Neutrophil (primary cell): ENCODE measurements at regions not wholly inside any gene's neighbourhood (a gene's known extent, or its start where the extent isn't known, plus 50 kb on each side); places are given as distances from the start of the nearest gene placed in this dataset.

Experiments
- H3K27ac ChIP-seq: fragments of 200-600 bp; sonication (generic); 2 replicates; pipeline ENCODE4 v1.5.1; 2016; ENCODE audit warnings: mild to moderate bottlenecking, moderate library complexity
- H3K27me3 ChIP-seq: fragments of 200-600 bp; sonication (generic); 2 replicates; pipeline ENCODE4 v1.6.0; 2016; ENCODE audit warnings: mild to moderate bottlenecking
- H3K36me3 ChIP-seq: fragments of 200-600 bp; sonication (generic); 2 replicates; pipeline ENCODE4 v1.5.1; 2017
- H3K4me1 ChIP-seq, 2 experiments: fragments of 200-600 bp in 1 of 2; sonication (generic) in 1 of 2; 1 replicate in 1 of 2; 2 replicates in 1 of 2; pipeline versions ENCODE4 v1.5.1 to v1.6.1; 2013 to 2016; ENCODE audit warnings: low read depth in 1 of 2, low read length in 1 of 2, mild to moderate bottlenecking in 1 of 2, moderate library complexity in 1 of 2; ENCODE audit not compliant: control insufficient read depth in 1 of 2, insufficient read depth in 1 of 2
- H3K4me3 ChIP-seq, 2 experiments: fragments of 200-600 bp in 1 of 2; sonication (generic) in 1 of 2; 1 replicate in 1 of 2; 2 replicates in 1 of 2; pipeline ENCODE4 v1.5.1; 2013 to 2016; ENCODE audit warnings: low read depth in 1 of 2, low read length in 1 of 2, mild to moderate bottlenecking in 1 of 2, moderate library complexity in 1 of 2
- H3K9me3 ChIP-seq: fragments of 200-600 bp; sonication (generic); 2 replicates; pipeline ENCODE4 v1.5.1; 2016
- CTCF ChIP-seq: fragments of 200-600 bp; sonication (generic); IDR thresholded peaks from 2 replicates; pipeline ENCODE4 v1.5.1; 2016; ENCODE audit warnings: antibody characterized with exemption

GRCh38 chr10:57362811-57363210 is 904.9 kb downstream of the IPMK start:
- Histone ChIP-seq H3K4me3 (no peak overlapping the region), H3K4me1 (no peaks in the 10 kb centered on the region), H3K27me3 (no peaks in the 10 kb centered on the region), H3K9me3 (no peaks in the 10 kb centered on the region), H3K36me3 (no peaks in the 10 kb centered on the region), H3K27ac (no peak overlapping the region)
- TF ChIP-seq CTCF: no peak

- no peak for TF ChIP-seq CTCF
- Histone ChIP-seq H3K9me3 (no peaks in the 10 kb centered on the region), H3K36me3 (no peaks in the 10 kb centered on the region), H3K27ac (no peak overlapping the region), H3K27me3 (no peaks in the 10 kb centered on the region), H3K4me1 (no peaks in the 10 kb centered on the region), H3K4me3 (no peak overlapping the region)
Observed at GRCh38 chr10:57353403-57354003, 914.2 kb downstream of the IPMK start.

GRCh38 chr10:57351076-57351475 is 916.6 kb downstream of the IPMK start:
- no peaks in the 10 kb centered on the region for H3K36me3 ChIP-seq
- no peaks in the 10 kb centered on the region for H3K9me3 ChIP-seq
- no peak overlapping the region for H3K4me3 ChIP-seq
- no peaks in the 10 kb centered on the region for H3K4me1 ChIP-seq
- no peak for TF ChIP-seq CTCF
- no peak overlapping the region for H3K27ac ChIP-seq
- no peaks in the 10 kb centered on the region for H3K27me3 ChIP-seq

- Histone ChIP-seq H3K27me3 (no peaks in the 10 kb centered on the region), H3K4me1 (no peaks in the 10 kb centered on the region), H3K27ac (no peak overlapping the region), H3K4me3 (no peak overlapping the region), H3K36me3 (no peaks in the 10 kb centered on the region), H3K9me3 (peaks cover 9% of the 10 kb centered on the region)
- TF ChIP-seq CTCF: no peak
Observed at GRCh38 chr10:57341294-57341693, 926.4 kb downstream of the IPMK start.

GRCh38 chr10:57338823-57339558 is 928.7 kb downstream of the IPMK start:
- no peak overlapping the region for H3K27ac ChIP-seq
- no peaks in the 10 kb centered on the region for H3K36me3 ChIP-seq
- H3K4me1 ChIP-seq: no peaks in the 10 kb centered on the region
- no peak for TF ChIP-seq CTCF
- no peak overlapping the region for H3K4me3 ChIP-seq
- H3K27me3 ChIP-seq: no peaks in the 10 kb centered on the region
- peaks cover 9% of the 10 kb centered on the region for H3K9me3 ChIP-seq
